WTC11 (cell line): ENCODE measurements at regions not wholly inside any gene's neighbourhood (a gene's known extent, or its start where the extent isn't known, plus 50 kb on each side); places are given as distances from the start of the nearest gene placed in this dataset.

ENCODE experiments used
- ATAC-seq: fragments of 200-7000 bp; cut with Tn5 transposase; 2 replicates; pipeline ENCODE4 v1.10.0; 2021; ENCODE audit warnings: mild to moderate bottlenecking, moderate library complexity
- CTCF ChIA-PET: fragments of 300-600 bp; sonication (Branson Sonifier 250); formaldehyde crosslinking; loops from one replicate; lab custom pipeline; 2021; ENCODE audit warnings: antibody characterized with exemption; lab: Charles Lee
- POLR2A ChIA-PET: fragments of 350-600 bp; sonication (Branson Sonifier 250); formaldehyde crosslinking; loops from one replicate; lab custom pipeline; 2021; ENCODE audit warnings: antibody characterized with exemption; lab: Charles Lee
- DNase-seq: peaks from one replicate; pipeline ENCODE4 v3.0.0; 2021; ENCODE audit warnings: low spot score
- H3K27ac Mint-ChIP-seq: 2 replicates; pipeline ENCODE4 v1.8.0; 2021; ENCODE audit warnings: mixed read lengths
- H3K27me3 Mint-ChIP-seq: 2 replicates; pipeline ENCODE4 v1.8.0; 2021; ENCODE audit warnings: low read depth, mild to moderate bottlenecking, moderate library complexity, mixed read lengths
- H3K36me3 Mint-ChIP-seq: 2 replicates; pipeline ENCODE4 v1.8.0; 2021; ENCODE audit warnings: mixed read lengths
- H3K4me1 Mint-ChIP-seq: 2 replicates; pipeline ENCODE4 v1.8.0; 2022; ENCODE audit warnings: mixed read lengths
- H3K4me3 Mint-ChIP-seq: 2 replicates; pipeline ENCODE4 v1.8.0; 2021; ENCODE audit warnings: mild to moderate bottlenecking, moderate library complexity, mixed read lengths
- H3K9me3 Mint-ChIP-seq: 2 replicates; pipeline ENCODE4 v1.8.0; 2021; ENCODE audit warnings: mixed read lengths
- ATF3 ChIP-seq: sonication (generic); formaldehyde crosslinking; conservative IDR thresholded peaks from 2 replicates; pipeline ENCODE4 v1.8.1; 2022; ENCODE audit warnings: mild to moderate bottlenecking, missing genetic modification reagents
- CBFB ChIP-seq: sonication (generic); formaldehyde crosslinking; IDR thresholded peaks from 2 replicates; pipeline ENCODE4 v1.8.1; 2022; ENCODE audit warnings: mild to moderate bottlenecking, low read depth, missing genetic modification reagents
- CDX4 ChIP-seq: fragments of 250-450 bp; sonication (Bioruptor Pico); IDR thresholded peaks from 2 replicates; pipeline ENCODE4 v1.9.0; 2021; ENCODE audit warnings: moderate library complexity, mild to moderate bottlenecking, inconsistent platforms, borderline replicate concordance
- CREM ChIP-seq: sonication (generic); formaldehyde crosslinking; IDR thresholded peaks from 2 replicates; pipeline ENCODE4 v1.8.1; 2022; ENCODE audit warnings: mild to moderate bottlenecking, missing genetic modification reagents, moderate library complexity
- E2F1 ChIP-seq: sonication (generic); formaldehyde crosslinking; IDR thresholded peaks from 2 replicates; pipeline ENCODE4 v1.8.0; 2022; ENCODE audit warnings: mild to moderate bottlenecking, missing genetic modification reagents
- ETV6 ChIP-seq: sonication (generic); formaldehyde crosslinking; IDR thresholded peaks from 2 replicates; pipeline ENCODE4 v1.8.1; 2022; ENCODE audit warnings: mild to moderate bottlenecking, missing genetic modification reagents
- GABPB1 ChIP-seq: sonication (generic); formaldehyde crosslinking; IDR thresholded peaks from 2 replicates; pipeline ENCODE4 v1.8.1; 2023; ENCODE audit warnings: mild to moderate bottlenecking, missing genetic modification reagents
- HMGXB4 ChIP-seq: sonication (generic); formaldehyde crosslinking; IDR thresholded peaks from 2 replicates; pipeline ENCODE4 v1.8.1; 2023; ENCODE audit warnings: mild to moderate bottlenecking, moderate library complexity, missing genetic modification reagents
- NFE2L1 ChIP-seq: sonication (generic); formaldehyde crosslinking; IDR thresholded peaks from 2 replicates; pipeline ENCODE4 v1.8.1; 2023; ENCODE audit warnings: missing genetic modification reagents
- NR3C1 ChIP-seq: sonication (generic); formaldehyde crosslinking; conservative IDR thresholded peaks from 2 replicates; pipeline ENCODE4 v1.8.1; 2023; ENCODE audit warnings: low read depth, mild to moderate bottlenecking, missing genetic modification reagents
- PRDM15 ChIP-seq: sonication (generic); formaldehyde crosslinking; IDR thresholded peaks from 2 replicates; pipeline ENCODE4 v1.8.0; 2022; ENCODE audit warnings: missing genetic modification reagents
- SMAD3 ChIP-seq: sonication (generic); formaldehyde crosslinking; IDR thresholded peaks from 2 replicates; pipeline ENCODE4 v1.8.0; 2022; ENCODE audit warnings: missing genetic modification reagents, mild to moderate bottlenecking, borderline replicate concordance
- STAT6 ChIP-seq: sonication (generic); formaldehyde crosslinking; conservative IDR thresholded peaks from 2 replicates; pipeline ENCODE4 v1.8.1; 2023; ENCODE audit warnings: mild to moderate bottlenecking, low read depth, missing genetic modification reagents, moderate library complexity
- TCF7 ChIP-seq: sonication (generic); formaldehyde crosslinking; IDR thresholded peaks from 2 replicates; pipeline ENCODE4 v1.8.0; 2022; ENCODE audit warnings: mild to moderate bottlenecking, low read depth, missing genetic modification reagents, moderate library complexity
- TEAD1 ChIP-seq: sonication (generic); formaldehyde crosslinking; IDR thresholded peaks from 2 replicates; pipeline ENCODE4 v1.8.0; 2022; ENCODE audit warnings: mild to moderate bottlenecking, missing genetic modification reagents
- ZMAT4 ChIP-seq: fragments of 250-450 bp; sonication (Bioruptor Pico); IDR thresholded peaks from 2 replicates; pipeline ENCODE4 v1.9.0; 2021; ENCODE audit warnings: mild to moderate bottlenecking
- ZNF263 ChIP-seq: sonication (generic); formaldehyde crosslinking; IDR thresholded peaks from 2 replicates; pipeline ENCODE4 v1.8.1; 2022; ENCODE audit warnings: low read depth, mild to moderate bottlenecking, moderate library complexity, missing genetic modification reagents
- ZNF281 ChIP-seq: sonication (generic); formaldehyde crosslinking; IDR thresholded peaks from 2 replicates; pipeline ENCODE4 v1.8.0; 2023; ENCODE audit warnings: mild to moderate bottlenecking, missing genetic modification reagents
- ZNF416 ChIP-seq: fragments of 250-450 bp; sonication (Bioruptor Pico); IDR thresholded peaks from 2 replicates; pipeline ENCODE4 v1.9.0; 2021; ENCODE audit warnings: mild to moderate bottlenecking, inconsistent platforms
- ZNF423 ChIP-seq: fragments of 250-450 bp; sonication (Bioruptor Pico); IDR thresholded peaks from 2 replicates; pipeline ENCODE4 v2.1.2; 2022; ENCODE audit warnings: mild to moderate bottlenecking, moderate library complexity

- no peaks in the 10 kb centered on the region for H3K36me3 Mint-ChIP-seq
- POLR2A ChIA-PET = no interaction called here
- ATAC-seq = no peak
- TF ChIP-seq GABPB1 (CRISPR knock-in tag) = no peak
- TF ChIP-seq CREM (CRISPR knock-in tag) = no peak
- no peak for TF ChIP-seq SMAD3 (CRISPR knock-in tag)
- no peak for TF ChIP-seq NR3C1
- no peak for TF ChIP-seq ZNF416 (CRISPR knock-in tag)
- TF ChIP-seq TCF7 (CRISPR knock-in tag) = no peak
- TF ChIP-seq E2F1 (CRISPR knock-in tag) = no peak
- no peak for TF ChIP-seq HMGXB4 (CRISPR knock-in tag)
- no peak for TF ChIP-seq TEAD1
- no peak overlapping the region for H3K4me3 Mint-ChIP-seq
- peaks cover 13% of the 10 kb centered on the region for H3K9me3 Mint-ChIP-seq
- no peak overlapping the region for H3K27ac Mint-ChIP-seq
- CTCF ChIA-PET = no interaction called here
- no peak for DNase-seq
- no peaks in the 10 kb centered on the region for H3K4me1 Mint-ChIP-seq
- H3K27me3 Mint-ChIP-seq = peaks cover 8% of the 10 kb centered on the region; the same call in 1 of the 2 replicates
Measured at GRCh38 chr10:78266741-78267469, 233.2 kb downstream of the RPS24 start.

GRCh38 chr10:78267598-78267997 is 233.9 kb downstream of the RPS24 start:
- no peak for ATAC-seq
- no peak overlapping the region for H3K4me3 Mint-ChIP-seq
- H3K9me3 Mint-ChIP-seq = peaks cover 19% of the 10 kb centered on the region
- DNase-seq = no peak
- ChIA-PET POLR2A (no interaction called here), CTCF (no interaction called here)
- peaks cover 8% of the 10 kb centered on the region; the same call in 1 of the 2 replicates for H3K27me3 Mint-ChIP-seq
- no peaks in the 10 kb centered on the region for H3K36me3 Mint-ChIP-seq
- no peaks in the 10 kb centered on the region for H3K4me1 Mint-ChIP-seq
- no peak overlapping the region for H3K27ac Mint-ChIP-seq
- no peak for TF ChIP-seq CDX4 (CRISPR knock-in tag)
- TF ChIP-seq ZNF423 (CRISPR knock-in tag) = no peak
- no peak for TF ChIP-seq NFE2L1 (CRISPR knock-in tag)
- no peak for TF ChIP-seq ETV6 (CRISPR knock-in tag)
- no peak for TF ChIP-seq ATF3 (CRISPR knock-in tag)
- no peak for TF ChIP-seq ZNF263 (CRISPR knock-in tag)
- no peak for TF ChIP-seq GABPB1 (CRISPR knock-in tag)
- no peak for TF ChIP-seq STAT6 (CRISPR knock-in tag)
- no peak for TF ChIP-seq ZMAT4 (CRISPR knock-in tag)
- TF ChIP-seq PRDM15 (CRISPR knock-in tag) = no peak
- no peak for TF ChIP-seq ZNF281 (CRISPR knock-in tag)
- TF ChIP-seq CBFB (CRISPR knock-in tag) = no peak
